ENCODE measurements at regions not wholly inside any gene's neighbourhood (a gene's known extent, or its start where the extent isn't known, plus 50 kb on each side); places are given as distances from the start of the nearest gene placed in this dataset.

GRCh38 chr11:134944131-134944530 is 532.1 kb upstream of the B3GAT1 start:
- no peaks in the 10 kb centered on the region for H3K23me2 ChIP-seq (ENCODE audit: insufficient read length, low read depth, low read length, poor library complexity, severe bottlenecking)
- H2BK20ac ChIP-seq (ENCODE audit: low read depth, low read length, poor library complexity, severe bottlenecking), result no peak overlapping the region
- H3K4me2 ChIP-seq (ENCODE audit: insufficient read depth, insufficient read length, low read length), result no peak overlapping the region
- H2BK120ac ChIP-seq (ENCODE audit: low read depth, low read length, poor library complexity, severe bottlenecking), result no peak overlapping the region
- H3K79me2 ChIP-seq (ENCODE audit: insufficient read depth, low read length), result no peaks in the 10 kb centered on the region
- H3K56ac ChIP-seq (ENCODE audit: insufficient read length, low read depth, low read length), result no peak overlapping the region
- H3K4me1 ChIP-seq (ENCODE audit: insufficient read depth, low read length), result peaks cover 4% of the 10 kb centered on the region; the same call in 1 of the 2 replicates
- no peak overlapping the region for H3K18ac ChIP-seq (ENCODE audit: insufficient read length, low read depth, low read length)
- H2BK12ac ChIP-seq (ENCODE audit: insufficient read length, low read depth, low read length), result no peak overlapping the region
- H3K79me1 ChIP-seq (ENCODE audit: insufficient read depth, low read depth, low read length, poor library complexity, severe bottlenecking), result no peaks in the 10 kb centered on the region
- no peak overlapping the region for H2AFZ ChIP-seq (ENCODE audit: low read length)
- Mint-ChIP-seq H3K4me3 (no peak overlapping the region), H3K4me1 (peaks cover 50 to 59% of the 10 kb centered on the region in 2 experiments), H3K36me3 (ENCODE audit: insufficient read depth in 1 of 3, low read depth in 3 of 3) (no peaks in the 10 kb centered on the region), H3K9me3 (no peaks in the 10 kb centered on the region), H3K27me3 (ENCODE audit: low read depth) (peaks cover 4% of the 10 kb centered on the region), H3K27ac (peak overlapping the region in 1 of 3 experiments; percentile 57; a peak in 1 of 7 replicates)
- no peak overlapping the region for H3K9ac ChIP-seq (ENCODE audit: extremely low read depth, insufficient read length, low read length)
- H3K4ac ChIP-seq (ENCODE audit: low read depth, low read length), result no peak overlapping the region
- H4K8ac ChIP-seq (replicated peaks; ENCODE audit: insufficient read length, low read depth, low read length), result no peak overlapping the region
- H4K91ac ChIP-seq (ENCODE audit: insufficient read length, low read depth, low read length), result no peak overlapping the region
- no peak for DNase-seq
- H4K5ac ChIP-seq (ENCODE audit: insufficient read length, low read depth, low read length), result no peak overlapping the region
- TF ChIP-seq CTCF (conservative IDR thresholded peaks at IDR 0.05), result no peak
- H3K27me3 ChIP-seq (ENCODE audit: insufficient read depth, low read length), result no peaks in the 10 kb centered on the region
- no peak overlapping the region for H2BK5ac ChIP-seq (ENCODE audit: insufficient read length, low read length)
- WGBS (ENCODE audit: extremely low coverage, insufficient read length, low lambda C conversion rate), result no CpG with 5 or more reads among the region's 5 CpGs
- no peaks in the 10 kb centered on the region for H3K9me3 ChIP-seq (ENCODE audit: control insufficient read depth, low read depth, low read length)
- H3K23ac ChIP-seq (ENCODE audit: insufficient read length, low read depth, low read length), result no peak overlapping the region
- H2AK5ac ChIP-seq (ENCODE audit: insufficient read length, low read length), result no peak overlapping the region
- no peak overlapping the region for H3K14ac ChIP-seq (ENCODE audit: insufficient read depth, low read length)
- H2BK15ac ChIP-seq (ENCODE audit: low read depth, low read length), result no peak overlapping the region
- H3K27ac ChIP-seq (ENCODE audit: insufficient read length, low read depth, low read length), result no peak overlapping the region
- H3T11ph ChIP-seq (ENCODE audit: low read length), result no peak overlapping the region
- no peaks in the 10 kb centered on the region for H4K20me1 ChIP-seq (ENCODE audit: control insufficient read depth, insufficient read depth, insufficient read length)
